ENCODE measurements at regions not wholly inside any gene's neighbourhood (a gene's known extent, or its start where the extent isn't known, plus 50 kb on each side); places are given as distances from the start of the nearest gene placed in this dataset.

DNA sequence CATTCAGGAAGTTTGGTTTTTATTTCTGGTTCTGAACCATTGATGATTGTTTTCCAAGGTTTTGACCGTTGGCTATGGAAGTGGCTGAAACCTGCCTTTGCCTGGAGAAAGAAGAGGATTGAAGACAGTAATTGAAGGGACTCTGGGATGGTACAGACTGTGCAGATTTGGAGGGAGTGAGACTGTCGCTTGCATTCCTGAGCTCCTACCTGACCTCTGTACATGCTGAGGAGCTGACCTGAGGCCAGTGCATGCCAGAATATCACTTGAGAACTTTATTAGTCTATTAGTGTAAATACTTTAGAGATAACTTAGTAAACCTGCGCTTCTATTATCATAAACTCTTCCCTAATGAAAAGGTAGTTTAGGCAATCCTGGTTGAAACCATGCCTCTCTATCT lies 276.4 kb downstream of the IRS2 start:
- H3K36me3 Mint-ChIP-seq, result no peaks in the 10 kb centered on the region
- no peak overlapping the region for H3K27ac ChIP-seq (ENCODE audit: low read depth in 1 of 2, low read length in 2 of 2)
- H3K27ac Mint-ChIP-seq, result no peak overlapping the region
- peaks cover 8 to 20% (median 12%) of the 10 kb centered on the region in 7 donors for H3K9me3 Mint-ChIP-seq
- no peak overlapping the region for H3K4me3 ChIP-seq (replicated peaks in 1 of 3; ENCODE audit: low read depth in 2 of 3, low read length in 3 of 3)
- TF ChIP-seq, protein P1, sequence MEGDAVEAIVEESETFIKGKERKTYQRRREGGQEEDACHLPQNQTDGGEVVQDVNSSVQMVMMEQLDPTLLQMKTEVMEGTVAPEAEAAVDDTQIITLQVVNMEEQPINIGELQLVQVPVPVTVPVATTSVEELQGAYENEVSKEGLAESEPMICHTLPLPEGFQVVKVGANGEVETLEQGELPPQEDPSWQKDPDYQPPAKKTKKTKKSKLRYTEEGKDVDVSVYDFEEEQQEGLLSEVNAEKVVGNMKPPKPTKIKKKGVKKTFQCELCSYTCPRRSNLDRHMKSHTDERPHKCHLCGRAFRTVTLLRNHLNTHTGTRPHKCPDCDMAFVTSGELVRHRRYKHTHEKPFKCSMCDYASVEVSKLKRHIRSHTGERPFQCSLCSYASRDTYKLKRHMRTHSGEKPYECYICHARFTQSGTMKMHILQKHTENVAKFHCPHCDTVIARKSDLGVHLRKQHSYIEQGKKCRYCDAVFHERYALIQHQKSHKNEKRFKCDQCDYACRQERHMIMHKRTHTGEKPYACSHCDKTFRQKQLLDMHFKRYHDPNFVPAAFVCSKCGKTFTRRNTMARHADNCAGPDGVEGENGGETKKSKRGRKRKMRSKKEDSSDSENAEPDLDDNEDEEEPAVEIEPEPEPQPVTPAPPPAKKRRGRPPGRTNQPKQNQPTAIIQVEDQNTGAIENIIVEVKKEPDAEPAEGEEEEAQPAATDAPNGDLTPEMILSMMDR (IDR thresholded peaks at IDR 0.05), result no peak
- no peak for DNase-seq
- H3K27me3 Mint-ChIP-seq (ENCODE audit: low read depth in 3 of 3), result peaks cover 1 to 13% (median 4%) of the 10 kb centered on the region in 3 donors
- no peak overlapping the region for H3K9ac ChIP-seq (ENCODE audit: insufficient read depth, low read length, poor library complexity, severe bottlenecking)
- H3K4me1 Mint-ChIP-seq, result peaks cover 11% of the 10 kb centered on the region
- H3K4me2 ChIP-seq (replicated peaks; ENCODE audit: extremely low read depth, low read length, poor library complexity, severe bottlenecking), result no peak overlapping the region
- intact Hi-C loops (cut with micrococcal nuclease), result no loop called here
- H3K4me1 ChIP-seq (ENCODE audit: control insufficient read depth in 1 of 2, insufficient read depth in 2 of 2, low read length in 2 of 2), result peaks cover 8 to 12% of the 10 kb centered on the region in 2 donors
- no peaks in the 10 kb centered on the region for H3K79me2 ChIP-seq (ENCODE audit: insufficient read depth, low read length)
- H3K4me3 Mint-ChIP-seq, result no peak overlapping the region
- H4K20me1 ChIP-seq (ENCODE audit: insufficient read depth, low read length), result no peaks in the 10 kb centered on the region
- 100% methylated on average over 1 of the region's 3 CpGs for WGBS (ENCODE audit: insufficient coverage)
- peaks cover 0 to 5% of the 10 kb centered on the region in 2 donors for H3K9me3 ChIP-seq (replicated peaks in 1 of 2; ENCODE audit: control insufficient read depth in 1 of 2, insufficient read depth in 1 of 2, low read length in 2 of 2)
- H2AFZ ChIP-seq (ENCODE audit: insufficient read depth, low read depth, low read length, poor library complexity, severe bottlenecking), result no peak overlapping the region
- H3K36me3 ChIP-seq (replicated peaks in 1 of 2; ENCODE audit: control insufficient read depth in 1 of 2, insufficient read depth in 2 of 2, low read length in 2 of 2), result no peaks in the 10 kb centered on the region
- H3K27me3 ChIP-seq (ENCODE audit: control insufficient read depth in 2 of 2, insufficient read depth in 2 of 2, low read length in 2 of 2), result no peaks in the 10 kb centered on the region

DNA sequence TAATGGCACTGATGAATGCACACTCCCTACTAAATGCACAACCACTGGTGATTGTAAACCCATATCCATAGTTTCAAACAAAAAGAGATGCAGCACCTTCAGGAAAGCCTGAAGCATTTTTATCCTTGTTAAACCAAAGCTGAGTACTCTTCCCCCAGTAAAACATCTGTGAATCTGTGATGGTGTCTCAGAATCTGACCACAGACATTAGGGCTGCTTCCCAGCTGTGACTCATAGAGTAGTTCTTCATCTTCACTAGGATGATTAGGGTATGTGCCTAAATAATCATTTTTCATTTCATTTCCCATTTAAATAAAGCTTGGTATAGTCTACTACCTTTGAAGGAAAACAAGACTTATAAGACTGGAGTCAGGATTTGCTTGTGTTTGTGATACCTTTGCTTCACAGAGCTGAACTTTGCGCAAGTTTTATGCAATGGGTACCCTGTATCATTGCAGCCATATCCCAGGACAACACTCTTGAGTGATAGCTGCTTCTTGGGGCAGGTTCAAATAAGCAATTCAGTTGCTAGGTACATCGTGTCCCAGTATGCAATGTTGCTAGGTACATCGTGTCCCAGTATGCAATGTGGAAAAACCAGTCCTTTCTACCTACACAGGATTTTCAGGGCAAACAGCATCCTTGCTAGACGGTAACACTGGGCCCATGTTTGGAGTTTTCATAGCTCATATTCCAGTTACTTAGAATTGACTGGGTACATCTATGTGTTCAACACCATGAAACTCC lies 277.1 kb downstream of the IRS2 start:
- H3K27ac Mint-ChIP-seq, result no peak overlapping the region
- H3K4me1 Mint-ChIP-seq, result peaks cover 11% of the 10 kb centered on the region
- H3K36me3 Mint-ChIP-seq, result no peaks in the 10 kb centered on the region
- Histone ChIP-seq H4K20me1 (ENCODE audit: insufficient read depth, low read length) (no peaks in the 10 kb centered on the region), H3K4me1 (ENCODE audit: control insufficient read depth in 1 of 2, insufficient read depth in 2 of 2, low read length in 2 of 2) (peaks cover 8 to 12% of the 10 kb centered on the region in 2 donors), H3K27ac (ENCODE audit: low read depth in 1 of 2, low read length in 2 of 2) (no peak overlapping the region), H3K36me3 (replicated peaks in 1 of 2; ENCODE audit: control insufficient read depth in 1 of 2, insufficient read depth in 2 of 2, low read length in 2 of 2) (no peaks in the 10 kb centered on the region), H3K79me2 (ENCODE audit: insufficient read depth, low read length) (no peaks in the 10 kb centered on the region), H3K9me3 (replicated peaks in 1 of 2; ENCODE audit: control insufficient read depth in 1 of 2, insufficient read depth in 1 of 2, low read length in 2 of 2) (peaks cover 0 to 5% of the 10 kb centered on the region in 2 donors), H3K4me3 (replicated peaks in 1 of 3; ENCODE audit: low read depth in 2 of 3, low read length in 3 of 3) (no peak overlapping the region), H3K27me3 (ENCODE audit: control insufficient read depth in 2 of 2, insufficient read depth in 2 of 2, low read length in 2 of 2) (no peaks in the 10 kb centered on the region), H3K9ac (ENCODE audit: insufficient read depth, low read length, poor library complexity, severe bottlenecking) (no peak overlapping the region), H2AFZ (ENCODE audit: insufficient read depth, low read depth, low read length, poor library complexity, severe bottlenecking) (no peak overlapping the region), H3K4me2 (replicated peaks; ENCODE audit: extremely low read depth, low read length, poor library complexity, severe bottlenecking) (no peak overlapping the region)
- no peak for DNase-seq
- WGBS (ENCODE audit: insufficient coverage), result 96% methylated on average over 3 of the region's 4 CpGs
- intact Hi-C loops (cut with micrococcal nuclease), result no loop called here
- TF ChIP-seq, protein P1 (IDR thresholded peaks at IDR 0.05), result no peak
- H3K27me3 Mint-ChIP-seq (ENCODE audit: low read depth in 3 of 3), result peaks cover 1 to 15% (median 4%) of the 10 kb centered on the region in 3 donors
- peaks cover 8 to 20% (median 12%) of the 10 kb centered on the region in 7 donors for H3K9me3 Mint-ChIP-seq
- H3K4me3 Mint-ChIP-seq, result no peak overlapping the region

Data from CD14-positive monocyte (primary cell).